ENCODE measurements at regions not wholly inside any gene's neighbourhood (a gene's known extent, or its start where the extent isn't known, plus 50 kb on each side); places are given as distances from the start of the nearest gene placed in this dataset.

DNA sequence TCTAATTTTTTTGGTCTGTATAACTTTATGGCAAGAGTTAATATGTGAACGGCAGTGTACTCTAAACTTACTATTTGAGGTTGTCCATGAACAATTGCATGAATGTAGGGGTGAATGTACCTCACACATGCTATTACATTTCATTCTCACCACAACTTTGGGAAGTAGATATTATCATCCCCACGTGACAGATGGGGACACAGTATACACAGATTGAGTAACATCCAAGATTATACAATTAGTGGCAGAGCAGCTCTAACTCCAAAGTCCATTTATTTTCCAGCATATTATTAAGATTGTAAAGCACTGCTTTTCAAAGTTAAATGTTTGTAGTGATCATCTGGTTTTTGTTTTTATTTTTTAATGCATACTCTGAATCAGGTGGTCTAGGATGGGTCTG, 622.1 kb upstream of the ZEB2 start:
- no peak overlapping the region for H3K4me2 ChIP-seq (ENCODE audit: insufficient read depth, insufficient read length, low read length)
- no peak overlapping the region for H2BK5ac ChIP-seq (ENCODE audit: insufficient read length, low read length)
- H3K23me2 ChIP-seq (ENCODE audit: insufficient read length, low read depth, low read length, poor library complexity, severe bottlenecking) = no peaks in the 10 kb centered on the region
- Mint-ChIP-seq H3K4me1 (no peaks in the 10 kb centered on the region), H3K36me3 (ENCODE audit: insufficient read depth in 1 of 3, low read depth in 3 of 3) (no peaks in the 10 kb centered on the region; a peak in 1 of 7 replicates), H3K27ac (no peak overlapping the region), H3K27me3 (ENCODE audit: low read depth) (no peaks in the 10 kb centered on the region), H3K4me3 (no peak overlapping the region), H3K9me3 (0 out of 5 replicates have a peak, but pooled peaks cover 0 to 2% of the 10 kb centered on the region in 2 experiments)
- H3K9ac ChIP-seq (ENCODE audit: extremely low read depth, insufficient read length, low read length) = no peak overlapping the region
- no peak overlapping the region for H3K23ac ChIP-seq (ENCODE audit: insufficient read length, low read depth, low read length)
- no peak overlapping the region for H3K14ac ChIP-seq (ENCODE audit: insufficient read depth, low read length)
- H4K91ac ChIP-seq (ENCODE audit: insufficient read length, low read depth, low read length) = no peak overlapping the region
- no peak overlapping the region for H2AK5ac ChIP-seq (ENCODE audit: insufficient read length, low read length)
- no peak overlapping the region for H4K5ac ChIP-seq (ENCODE audit: insufficient read length, low read depth, low read length)
- H3K27ac ChIP-seq (ENCODE audit: insufficient read length, low read depth, low read length) = no peak overlapping the region
- no peak overlapping the region for H2BK12ac ChIP-seq (ENCODE audit: insufficient read length, low read depth, low read length)
- H3K79me2 ChIP-seq (ENCODE audit: insufficient read depth, low read length) = no peaks in the 10 kb centered on the region
- DNase-seq = no peak
- H2BK15ac ChIP-seq (ENCODE audit: low read depth, low read length) = no peak overlapping the region
- no peak overlapping the region for H3K56ac ChIP-seq (ENCODE audit: insufficient read length, low read depth, low read length)
- H3K4ac ChIP-seq (ENCODE audit: low read depth, low read length) = no peak overlapping the region
- WGBS (ENCODE audit: extremely low coverage, insufficient read length, low lambda C conversion rate) = no CpG with 5 or more reads among the region's 2 CpGs
- no peak overlapping the region for H3T11ph ChIP-seq (ENCODE audit: low read length)
- TF ChIP-seq, protein P1, sequence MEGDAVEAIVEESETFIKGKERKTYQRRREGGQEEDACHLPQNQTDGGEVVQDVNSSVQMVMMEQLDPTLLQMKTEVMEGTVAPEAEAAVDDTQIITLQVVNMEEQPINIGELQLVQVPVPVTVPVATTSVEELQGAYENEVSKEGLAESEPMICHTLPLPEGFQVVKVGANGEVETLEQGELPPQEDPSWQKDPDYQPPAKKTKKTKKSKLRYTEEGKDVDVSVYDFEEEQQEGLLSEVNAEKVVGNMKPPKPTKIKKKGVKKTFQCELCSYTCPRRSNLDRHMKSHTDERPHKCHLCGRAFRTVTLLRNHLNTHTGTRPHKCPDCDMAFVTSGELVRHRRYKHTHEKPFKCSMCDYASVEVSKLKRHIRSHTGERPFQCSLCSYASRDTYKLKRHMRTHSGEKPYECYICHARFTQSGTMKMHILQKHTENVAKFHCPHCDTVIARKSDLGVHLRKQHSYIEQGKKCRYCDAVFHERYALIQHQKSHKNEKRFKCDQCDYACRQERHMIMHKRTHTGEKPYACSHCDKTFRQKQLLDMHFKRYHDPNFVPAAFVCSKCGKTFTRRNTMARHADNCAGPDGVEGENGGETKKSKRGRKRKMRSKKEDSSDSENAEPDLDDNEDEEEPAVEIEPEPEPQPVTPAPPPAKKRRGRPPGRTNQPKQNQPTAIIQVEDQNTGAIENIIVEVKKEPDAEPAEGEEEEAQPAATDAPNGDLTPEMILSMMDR (conservative IDR thresholded peaks at IDR 0.05) = no peak
- H3K9me3 ChIP-seq (ENCODE audit: control insufficient read depth, low read depth, low read length) = no peaks in the 10 kb centered on the region
- no peaks in the 10 kb centered on the region for H3K27me3 ChIP-seq (ENCODE audit: insufficient read depth, low read length)
- H4K20me1 ChIP-seq (ENCODE audit: control insufficient read depth, insufficient read depth, insufficient read length) = no peaks in the 10 kb centered on the region
- no peak overlapping the region for H3K18ac ChIP-seq (ENCODE audit: insufficient read length, low read depth, low read length)
- no peak overlapping the region for H2BK20ac ChIP-seq (ENCODE audit: low read depth, low read length, poor library complexity, severe bottlenecking)
- H2BK120ac ChIP-seq (ENCODE audit: low read depth, low read length, poor library complexity, severe bottlenecking) = no peak overlapping the region
- no peak overlapping the region for H2AFZ ChIP-seq (ENCODE audit: low read length)
- H4K8ac ChIP-seq (replicated peaks; ENCODE audit: insufficient read length, low read depth, low read length) = no peak overlapping the region
- no peaks in the 10 kb centered on the region for H3K79me1 ChIP-seq (ENCODE audit: insufficient read depth, low read depth, low read length, poor library complexity, severe bottlenecking)
- no peaks in the 10 kb centered on the region; the same call in 1 of the 2 replicates for H3K4me1 ChIP-seq (ENCODE audit: insufficient read depth, low read length)
